CD14-positive monocyte (primary cell): ENCODE measurements at regions not wholly inside any gene's neighbourhood (a gene's known extent, or its start where the extent isn't known, plus 50 kb on each side); places are given as distances from the start of the nearest gene placed in this dataset.

ENCODE experiments used
- DNase-seq, 3 donors: peaks; one replicate each; pipeline ENCODE4 v3.0.0-alpha.2; 2011 to 2022
- H2AFZ ChIP-seq: 2 replicates; pipeline ENCODE4 v1.6.0; 2012; ENCODE audit warnings: mild to moderate bottlenecking, low read depth, low read length, inconsistent platforms; ENCODE audit not compliant: insufficient read depth, poor library complexity, severe bottlenecking
- H3K27ac ChIP-seq, 2 donors: 1 replicate in 1 of 2; 2 replicates in 1 of 2; pipeline ENCODE4 v1.5.1; 2012 to 2013; ENCODE audit warnings: low read length in 2 of 2, control low read depth in 1 of 2, inconsistent platforms in 1 of 2, low read depth in 1 of 2, mild to moderate bottlenecking in 1 of 2
- H3K27me3 ChIP-seq, 2 donors: one replicate each; pipeline versions ENCODE4 v1.6.0 to v1.6.1; 2011 to 2013; ENCODE audit warnings: low read length in 2 of 2; ENCODE audit not compliant: control insufficient read depth in 2 of 2, insufficient read depth in 2 of 2
- H3K36me3 ChIP-seq, 2 donors: replicated peaks in 1 of 2; 1 replicate in 1 of 2; 2 replicates in 1 of 2; pipeline versions ENCODE4 v1.5.1 to v1.6.1; 2012 to 2013; ENCODE audit warnings: low read length in 2 of 2, control low read depth in 1 of 2, inconsistent platforms in 1 of 2, mild to moderate bottlenecking in 1 of 2; ENCODE audit not compliant: insufficient read depth in 2 of 2, control insufficient read depth in 1 of 2
- H3K4me1 ChIP-seq, 2 donors: 1 replicate in 1 of 2; 2 replicates in 1 of 2; pipeline versions ENCODE4 v1.5.1 to v1.6.1; 2012 to 2013; ENCODE audit warnings: low read length in 2 of 2, control low read depth in 1 of 2, inconsistent platforms in 1 of 2, mild to moderate bottlenecking in 1 of 2, moderate library complexity in 1 of 2; ENCODE audit not compliant: insufficient read depth in 2 of 2, control insufficient read depth in 1 of 2
- H3K4me2 ChIP-seq: replicated peaks from 2 replicates; pipeline ENCODE3; 2012; ENCODE audit warnings: low read length, moderate library complexity, mild to moderate bottlenecking; ENCODE audit not compliant: poor library complexity, severe bottlenecking; ENCODE audit errors: extremely low read depth
- H3K4me3 ChIP-seq, 3 experiments: fragments of 200-600 bp in 1 of 3; sonication (generic) in 1 of 3; replicated peaks in 1 of 3; 1 replicate in 2 of 3; 2 replicates in 1 of 3; pipeline ENCODE4 v1.5.1; 2011 to 2013; ENCODE audit warnings: low read length in 3 of 3, mild to moderate bottlenecking in 3 of 3, control low read depth in 2 of 3, low read depth in 2 of 3, inconsistent platforms in 1 of 3, moderate library complexity in 1 of 3
- H3K79me2 ChIP-seq: 2 replicates; pipeline ENCODE4 v1.6.0; 2012; ENCODE audit warnings: mild to moderate bottlenecking, control low read depth, inconsistent platforms, low read length, moderate library complexity; ENCODE audit not compliant: insufficient read depth
- H3K9ac ChIP-seq: 2 replicates; pipeline ENCODE4 v1.6.0; 2017; ENCODE audit warnings: low read length, mild to moderate bottlenecking; ENCODE audit not compliant: insufficient read depth, poor library complexity, severe bottlenecking
- H3K9me3 ChIP-seq, 2 donors: replicated peaks in 1 of 2; 1 replicate in 1 of 2; 2 replicates in 1 of 2; pipeline versions ENCODE4 v1.5.1 to v1.6.1; 2012 to 2013; ENCODE audit warnings: low read length in 2 of 2, control low read depth in 1 of 2; ENCODE audit not compliant: control insufficient read depth in 1 of 2, insufficient read depth in 1 of 2
- H4K20me1 ChIP-seq: 2 replicates; pipeline ENCODE4 v1.6.0; 2012; ENCODE audit warnings: mild to moderate bottlenecking, low read length, control low read depth, moderate library complexity; ENCODE audit not compliant: insufficient read depth
- H3K27ac Mint-ChIP-seq, 7 donors: one replicate each; pipeline ENCODE4 v1.8.0; 2020; ENCODE audit warnings: mild to moderate bottlenecking in 7 of 7, mixed read lengths in 7 of 7, moderate library complexity in 6 of 7, inconsistent platforms in 2 of 7
- H3K27me3 Mint-ChIP-seq, 3 donors: one replicate each; pipeline ENCODE4 v1.8.0; 2021 to 2022; ENCODE audit warnings: low read depth in 3 of 3, mild to moderate bottlenecking in 3 of 3, mixed read lengths in 3 of 3, moderate library complexity in 3 of 3, inconsistent platforms in 1 of 3
- H3K36me3 Mint-ChIP-seq, 2 donors: one replicate each; pipeline ENCODE4 v1.8.0; 2020; ENCODE audit warnings: mixed read lengths in 2 of 2, inconsistent platforms in 1 of 2, mild to moderate bottlenecking in 1 of 2
- H3K4me1 Mint-ChIP-seq: one replicate; pipeline ENCODE4 v1.8.0; 2020; ENCODE audit warnings: mild to moderate bottlenecking, mixed read lengths
- H3K4me3 Mint-ChIP-seq, 2 donors: one replicate each; pipeline ENCODE4 v1.8.0; 2020; ENCODE audit warnings: mild to moderate bottlenecking in 2 of 2, mixed read lengths in 2 of 2, moderate library complexity in 1 of 2
- H3K9me3 Mint-ChIP-seq, 7 donors: one replicate each; pipeline ENCODE4 v1.8.0; 2020 to 2022; ENCODE audit warnings: mixed read lengths in 7 of 7, mild to moderate bottlenecking in 6 of 7, moderate library complexity in 6 of 7, inconsistent platforms in 2 of 7
- CTCF ChIP-seq: fragments of 200-600 bp; IDR thresholded peaks from one replicate; pipeline ENCODE4 v1.8.0; 2022; ENCODE audit warnings: antibody characterized with exemption, mild to moderate bottlenecking
- WGBS: methylation state at CpG from one replicate; pipeline ENCODE4 v1.1.5; 2013; ENCODE audit warnings: missing lambda C conversion rate; ENCODE audit not compliant: insufficient coverage; 5-methylcytosine and 5-hydroxymethylcytosine counted together
- intact Hi-C, 2 donors: fragments of 100-400 bp; cut with micrococcal nuclease; formaldehyde crosslinking; loops; one replicate each; pipeline versions ENCODE4 v1.15.0 to v1.15.1; 2023

DNA sequence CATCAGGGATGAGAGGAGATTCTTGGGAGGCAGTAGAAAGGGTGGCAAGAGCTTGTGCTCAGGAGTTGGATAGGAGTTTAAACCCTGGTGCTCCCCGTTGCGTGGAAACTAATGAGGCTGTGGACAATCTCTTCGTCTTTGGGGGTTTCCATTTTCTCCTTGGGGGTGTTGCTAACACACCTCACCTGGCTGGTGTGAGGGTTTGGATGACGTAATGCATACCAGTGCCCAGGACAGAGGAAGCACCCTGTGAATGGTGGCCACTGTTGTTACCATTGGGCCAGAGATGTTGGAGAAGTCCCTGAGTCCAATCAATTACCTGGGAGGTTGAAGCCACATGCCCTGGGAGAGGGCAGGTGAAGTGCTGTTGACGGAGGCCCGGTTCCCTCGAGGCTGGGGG, 146.5 kb downstream of the URI1 start:
- 100% methylated on average over 6 of the region's 7 CpGs for WGBS
- no peaks in the 10 kb centered on the region for H3K36me3 ChIP-seq
- H3K27me3 ChIP-seq, result no peaks in the 10 kb centered on the region

GRCh38 chr19:30089086-30089665, 147.1 kb downstream of the URI1 start:
- no peak overlapping the region for H3K4me3 ChIP-seq
- 96% methylated on average over 18 of the region's 20 CpGs for WGBS
- H3K27ac ChIP-seq, result no peak overlapping the region
- no peak overlapping the region for H3K9ac ChIP-seq
- H2AFZ ChIP-seq, result no peak overlapping the region
- H3K9me3 Mint-ChIP-seq, result no peaks in the 10 kb centered on the region
- peaks cover 0 to 3% (median 1%) of the 10 kb centered on the region in 3 donors for H3K27me3 Mint-ChIP-seq
- H3K36me3 ChIP-seq, result no peaks in the 10 kb centered on the region
- no peaks in the 10 kb centered on the region for H3K79me2 ChIP-seq
- no peak for TF ChIP-seq CTCF
- no peak overlapping the region for H3K4me2 ChIP-seq
- no peaks in the 10 kb centered on the region for H3K4me1 ChIP-seq
- no peaks in the 10 kb centered on the region for H4K20me1 ChIP-seq
- H3K4me1 Mint-ChIP-seq, result no peaks in the 10 kb centered on the region
- no peaks in the 10 kb centered on the region for H3K9me3 ChIP-seq
- no peak overlapping the region for H3K27ac Mint-ChIP-seq
- intact Hi-C loops, result no loop called here
- H3K27me3 ChIP-seq, result no peaks in the 10 kb centered on the region
- no peak for DNase-seq
- H3K36me3 Mint-ChIP-seq, result no peaks in the 10 kb centered on the region
- no peak overlapping the region for H3K4me3 Mint-ChIP-seq

More for the DNA sequence above, 146.5 kb downstream of the URI1 start:
- H4K20me1 ChIP-seq, result no peaks in the 10 kb centered on the region
- H3K27ac ChIP-seq, result no peak overlapping the region
- no peak overlapping the region for H3K4me3 ChIP-seq
- H3K9me3 Mint-ChIP-seq, result no peaks in the 10 kb centered on the region
- DNase-seq, result no peak
- H3K27ac Mint-ChIP-seq, result no peak overlapping the region
- no peak overlapping the region for H2AFZ ChIP-seq
- no peak overlapping the region for H3K4me2 ChIP-seq
- intact Hi-C loops, result no loop called here
- H3K9ac ChIP-seq, result no peak overlapping the region
- no peaks in the 10 kb centered on the region for H3K4me1 ChIP-seq
- TF ChIP-seq CTCF, result no peak
- no peaks in the 10 kb centered on the region for H3K9me3 ChIP-seq
- H3K4me3 Mint-ChIP-seq, result no peak overlapping the region
- H3K79me2 ChIP-seq, result no peaks in the 10 kb centered on the region
- H3K36me3 Mint-ChIP-seq, result no peaks in the 10 kb centered on the region
- H3K27me3 Mint-ChIP-seq, result peaks cover 0 to 1% (median 1%) of the 10 kb centered on the region in 3 donors
- no peaks in the 10 kb centered on the region for H3K4me1 Mint-ChIP-seq
